GM19025 (cell line): ENCODE measurements at regions not wholly inside any gene's neighbourhood (a gene's known extent, or its start where the extent isn't known, plus 50 kb on each side); places are given as distances from the start of the nearest gene placed in this dataset.
"Not testable (repeated sequence)": the region's sequence is repeated elsewhere in the genome, so short reads cannot be mapped to it uniquely, and the experiment has no call there.

Experiments
- ATAC-seq: cut with Tn5 transposase; IDR thresholded peaks from one replicate; pipeline ENCODE4 v1.9.1; 2021; ENCODE audit warnings: mild to moderate bottlenecking, low read depth, moderate library complexity; ENCODE audit not compliant: unreplicated experiment

DNA sequence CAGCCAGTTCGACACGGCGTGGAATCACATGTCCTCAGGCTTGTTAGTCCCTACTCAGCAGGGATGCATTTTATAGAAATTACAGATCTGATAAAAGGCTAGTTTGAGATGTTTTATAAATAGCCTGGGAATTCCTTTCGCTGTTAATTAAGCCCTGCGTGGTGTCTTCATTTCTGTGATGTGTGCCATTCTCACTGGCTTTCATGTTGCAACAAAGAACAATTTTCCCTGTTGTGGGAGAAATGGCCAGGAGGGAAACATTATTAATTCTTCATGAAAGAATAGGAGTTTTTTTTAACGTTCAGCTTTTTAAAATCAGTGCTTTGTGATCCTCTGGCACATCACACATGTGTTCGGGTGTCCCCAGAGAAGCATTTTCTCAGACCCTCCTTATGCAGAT lies 427.3 kb upstream of the FRG1 start:
- no peak for ATAC-seq

- ATAC-seq, result no peak
These were observed 426.5 kb upstream of the FRG1 start for GRCh38 chr4:189514209-189514608.

DNA sequence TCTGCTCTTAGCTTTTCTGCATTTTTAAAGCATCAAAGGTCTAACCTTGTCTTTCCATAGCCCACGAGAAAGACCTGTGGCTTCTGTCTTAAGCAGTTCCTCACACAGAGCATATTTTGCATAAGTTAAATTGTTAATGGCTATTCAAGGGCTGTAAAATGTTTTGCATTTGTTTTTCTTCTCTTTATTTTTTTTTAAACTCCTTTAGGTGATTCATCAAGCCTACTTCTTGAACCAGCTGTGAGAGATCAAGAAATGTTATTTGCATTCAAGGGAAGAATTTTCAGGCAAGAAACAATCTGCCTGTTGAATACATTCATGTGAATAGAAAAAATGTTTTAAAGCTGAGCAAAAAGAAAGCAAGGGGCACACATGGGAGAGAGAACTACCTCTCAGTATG lies 423.8 kb upstream of the FRG1 start:
- no peak for ATAC-seq

DNA sequence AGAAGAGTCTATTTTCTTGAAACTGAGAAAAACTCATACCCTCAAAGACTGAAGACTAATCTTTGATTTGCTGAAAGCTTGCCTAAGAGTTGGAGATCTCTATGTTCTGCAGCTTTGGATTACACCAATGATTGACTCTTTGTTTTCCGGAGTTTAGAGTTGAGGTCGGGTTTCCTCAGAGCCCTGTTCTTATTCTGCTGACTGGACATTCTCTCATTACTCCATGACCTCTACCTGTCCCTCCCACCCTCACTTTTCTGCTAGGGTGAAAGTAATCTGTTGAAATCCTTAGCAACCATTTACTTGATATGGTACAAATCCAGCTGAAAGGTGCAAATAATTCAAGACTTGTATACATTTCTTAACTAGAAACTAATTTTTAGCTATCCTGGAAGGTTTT lies 421.5 kb upstream of the FRG1 start:
- no peak for ATAC-seq

GRCh38 chr4:189525304-189525703 lies 415.4 kb upstream of the FRG1 start:
- no peak for ATAC-seq

DNA sequence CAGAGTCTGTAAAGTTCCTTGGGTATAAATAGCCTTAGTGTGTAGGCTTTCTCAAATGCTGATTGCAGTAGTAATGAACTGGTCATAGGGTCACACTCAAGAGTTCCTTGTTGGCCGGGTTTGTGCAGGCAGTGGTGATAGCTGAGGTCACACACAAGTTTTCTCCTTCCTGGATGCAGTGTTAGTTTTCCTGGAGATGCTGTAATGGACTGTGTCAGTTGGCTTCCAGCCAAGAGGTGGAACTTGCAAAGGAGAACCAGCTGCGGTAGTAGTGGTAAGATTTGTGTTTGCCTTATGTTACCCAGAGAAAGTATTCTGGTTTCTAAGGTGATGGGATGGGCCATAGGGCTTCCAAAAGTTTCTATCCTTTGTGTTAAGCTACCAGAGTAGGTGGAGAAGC lies 409.8 kb upstream of the FRG1 start:
- no peak for ATAC-seq

- ATAC-seq, result no peak
These were observed 407.1 kb upstream of the FRG1 start for GRCh38 chr4:189533603-189534002.

DNA sequence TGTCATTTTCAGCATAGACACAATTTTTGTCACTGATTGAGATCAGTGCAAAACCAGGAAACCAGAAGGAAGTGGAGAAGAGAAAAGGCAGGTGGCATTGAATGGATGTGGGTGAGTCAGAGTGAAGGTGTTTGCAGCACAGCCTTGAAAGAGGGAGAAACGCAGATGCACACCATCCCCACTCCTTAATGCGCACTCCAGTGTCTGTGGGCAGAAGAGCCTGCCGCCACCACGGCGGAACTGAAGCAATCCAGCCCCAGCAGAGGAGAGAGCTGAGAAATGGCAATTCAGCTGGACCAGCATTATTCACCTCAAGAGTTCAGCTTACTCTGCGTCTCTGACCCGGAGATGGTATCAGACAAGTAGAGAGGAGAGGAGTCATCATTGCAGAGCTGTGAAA lies 393.1 kb upstream of the FRG1 start:
- ATAC-seq, result no peak

DNA sequence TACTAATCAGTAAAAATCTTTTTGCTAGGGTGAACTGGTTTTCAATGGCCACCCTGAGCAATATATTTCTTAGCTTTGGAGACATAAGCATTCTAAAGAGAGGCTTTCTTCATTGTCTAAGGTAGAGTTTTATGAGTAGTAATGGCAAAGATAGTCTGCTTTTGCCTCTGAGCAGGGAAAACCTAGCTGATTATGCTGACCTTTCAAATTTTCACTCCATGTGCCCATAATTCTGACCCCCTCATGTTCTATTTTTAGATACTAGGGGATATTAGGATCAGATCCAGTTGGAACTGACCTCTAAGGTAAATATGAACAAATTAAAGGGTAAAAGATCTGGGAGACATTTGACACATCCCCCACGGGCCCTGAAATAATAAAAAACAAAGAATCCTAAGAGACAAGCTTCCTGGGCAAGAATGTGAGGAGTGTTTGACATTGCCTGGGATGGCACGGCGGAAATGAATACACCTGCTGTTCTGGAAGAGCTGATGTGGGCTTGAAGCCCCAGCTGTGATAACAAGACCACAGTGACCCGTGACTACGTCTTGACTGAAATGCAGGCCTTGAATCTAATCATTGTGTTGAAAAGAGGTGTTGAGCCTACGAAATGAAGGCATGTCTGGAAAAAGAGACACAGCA lies 392.1 kb upstream of the FRG1 start:
- no peak for ATAC-seq

- ATAC-seq, result not testable (repeated sequence)
These were observed 388.6 kb upstream of the FRG1 start for GRCh38 chr4:189551931-189552670.

DNA sequence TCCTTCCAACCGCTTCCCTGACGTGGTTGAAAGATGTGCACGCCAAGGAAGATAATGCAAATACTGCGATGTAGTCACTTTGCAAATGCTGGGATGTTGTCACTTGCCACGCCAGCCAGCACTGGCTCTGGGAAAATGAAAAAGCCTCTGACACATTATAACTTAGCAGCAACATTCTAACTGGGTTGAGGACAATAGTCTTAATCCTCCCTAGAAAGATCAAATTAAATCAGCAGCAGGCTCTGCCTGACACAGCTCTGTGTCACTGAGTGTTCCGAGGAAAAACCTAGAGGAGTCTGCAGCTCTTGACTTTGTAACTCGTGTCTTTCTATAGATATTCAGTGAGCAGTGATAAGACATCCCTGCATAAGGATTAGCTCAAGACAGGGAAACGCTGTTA lies 380.1 kb upstream of the FRG1 start:
- ATAC-seq, result not testable (repeated sequence)

- ATAC-seq, result not testable (repeated sequence)
These were observed 376.9 kb upstream of the FRG1 start for GRCh38 chr4:189563751-189564150.

DNA sequence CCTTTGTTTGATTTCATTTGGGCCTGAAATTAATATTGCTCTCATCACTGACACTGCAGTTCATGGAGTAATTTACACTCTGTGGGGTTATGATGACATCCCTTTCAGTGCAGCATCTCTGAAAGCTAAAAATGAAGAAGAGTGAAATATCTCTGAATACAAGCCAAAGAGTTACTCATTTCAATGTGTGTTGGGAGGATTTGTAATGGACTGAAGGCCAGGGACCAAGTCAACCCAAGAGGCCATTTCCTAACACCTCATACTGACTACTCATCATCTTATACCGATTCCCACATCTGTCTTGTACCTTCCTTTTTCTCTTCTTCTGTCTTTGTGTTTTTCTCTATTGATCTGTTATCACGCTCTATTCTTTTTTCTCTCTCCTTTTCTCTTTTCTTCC lies 374.4 kb upstream of the FRG1 start:
- ATAC-seq, result not testable (repeated sequence)

GRCh38 chr4:189566900-189567299 lies 373.8 kb upstream of the FRG1 start:
- not testable (repeated sequence) for ATAC-seq

GRCh38 chr4:189579645-189580044 lies 361.0 kb upstream of the FRG1 start:
- ATAC-seq, result not testable (repeated sequence)

DNA sequence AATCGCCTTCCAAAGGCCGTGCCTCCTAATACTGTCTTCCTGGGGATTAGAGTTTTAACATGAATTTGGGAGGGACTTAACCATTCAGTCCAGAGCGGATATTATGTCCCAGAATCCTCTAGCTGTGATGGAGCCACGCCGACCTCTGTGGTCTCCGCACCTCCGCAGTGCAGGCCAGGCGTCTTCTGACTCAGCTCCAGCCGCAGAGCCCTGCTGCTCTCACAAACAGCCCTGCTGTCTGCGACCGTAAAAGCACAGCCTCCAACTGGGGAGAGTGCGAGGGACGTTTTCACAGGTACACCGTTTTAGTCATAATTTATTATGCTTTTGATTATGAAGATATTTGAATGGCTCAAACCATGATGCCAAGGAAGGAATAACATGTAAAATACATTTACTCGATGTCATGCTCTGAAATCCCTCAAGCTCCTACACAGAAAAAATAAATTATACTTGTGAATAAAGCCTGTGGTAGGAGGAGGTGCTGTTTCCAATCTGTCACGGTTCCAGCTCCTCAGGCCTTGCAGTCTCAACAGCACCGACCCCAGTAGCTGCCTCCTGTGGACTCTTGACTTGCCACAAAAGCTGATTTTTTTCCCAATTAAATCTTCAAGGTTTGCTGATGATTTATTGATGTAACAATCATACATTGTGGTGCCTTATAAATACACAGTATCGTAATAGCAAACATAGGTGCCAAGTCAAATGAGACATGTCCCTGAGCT lies 353.6 kb upstream of the FRG1 start:
- not testable (repeated sequence) for ATAC-seq

DNA sequence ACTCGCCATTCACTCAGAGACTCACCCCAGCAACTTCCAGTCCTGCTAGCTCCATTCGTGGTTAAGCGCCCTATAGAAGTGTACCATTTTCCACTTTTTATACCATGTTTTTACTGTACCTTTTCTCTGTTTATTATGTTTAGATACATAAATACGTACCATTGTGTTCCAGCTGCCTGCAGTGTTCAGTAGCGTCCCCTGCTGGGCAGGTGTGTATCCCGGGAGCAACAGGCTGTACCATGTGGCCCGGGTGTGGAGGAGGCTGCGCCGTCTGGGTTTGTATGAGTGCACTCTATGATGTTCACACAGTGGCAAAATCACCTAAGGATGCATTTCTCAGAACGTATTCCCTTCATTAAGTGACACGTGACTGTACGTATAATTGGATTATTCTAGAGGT lies 351.5 kb upstream of the FRG1 start:
- not testable (repeated sequence) for ATAC-seq

DNA sequence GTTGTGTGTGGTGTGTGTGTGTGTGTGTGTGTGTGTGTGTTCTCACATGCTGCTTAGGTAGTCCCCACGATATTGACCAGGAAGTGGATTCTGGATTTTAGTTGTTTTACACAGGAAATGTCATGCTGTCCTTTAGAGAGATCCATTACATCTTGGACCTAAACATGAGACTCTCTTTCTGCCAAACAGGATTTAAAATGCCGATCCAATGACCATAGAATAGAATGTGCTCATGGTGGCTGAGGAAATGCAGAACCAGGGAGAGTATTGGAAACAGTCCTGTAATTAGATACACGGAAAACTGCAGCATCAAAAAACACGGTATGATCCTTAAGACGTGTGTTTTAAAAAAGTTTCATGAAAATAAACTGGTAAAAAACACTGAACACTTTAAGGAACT lies 347.8 kb upstream of the FRG1 start:
- ATAC-seq, result no peak

- no peak for ATAC-seq
These were observed 343.3 kb upstream of the FRG1 start for GRCh38 chr4:189597341-189597740.

DNA sequence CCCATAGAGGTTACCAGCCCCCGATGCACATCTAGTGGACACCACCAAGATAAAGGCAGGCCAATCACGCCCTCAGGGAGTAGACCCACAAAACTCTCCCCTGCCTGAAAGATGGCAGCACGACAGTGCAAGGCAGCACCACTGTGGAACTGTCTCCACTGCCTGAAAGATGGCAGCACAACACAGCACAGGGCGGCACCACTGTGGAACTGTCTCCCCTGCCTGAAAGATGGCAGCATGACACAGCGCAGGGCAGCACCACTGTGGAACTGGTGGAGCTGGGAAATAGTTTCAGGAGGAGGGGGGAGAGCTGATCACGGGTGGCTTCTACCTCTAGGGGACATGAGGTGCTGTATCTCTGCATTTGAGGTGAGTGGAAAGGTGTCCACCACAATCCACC lies 340.4 kb upstream of the FRG1 start:
- ATAC-seq, result no peak

- no peak for ATAC-seq
These were observed 339.8 kb upstream of the FRG1 start for GRCh38 chr4:189600718-189601435.
